ENCODE measurements at regions not wholly inside any gene's neighbourhood (a gene's known extent, or its start where the extent isn't known, plus 50 kb on each side); places are given as distances from the start of the nearest gene placed in this dataset.
"Not testable (repeated sequence)": the region's sequence is repeated elsewhere in the genome, so short reads cannot be mapped to it uniquely, and the experiment has no call there.

GRCh38 chr13:81395368-81395767 lies 1054.4 kb upstream of the SPRY2 start:
- DNase-seq (ENCODE audit: low read depth, low spot score) = peak; percentile 80

GRCh38 chr13:81394640-81395039 lies 1053.7 kb upstream of the SPRY2 start:
- no peak for DNase-seq (ENCODE audit: low read depth, low spot score)

DNA sequence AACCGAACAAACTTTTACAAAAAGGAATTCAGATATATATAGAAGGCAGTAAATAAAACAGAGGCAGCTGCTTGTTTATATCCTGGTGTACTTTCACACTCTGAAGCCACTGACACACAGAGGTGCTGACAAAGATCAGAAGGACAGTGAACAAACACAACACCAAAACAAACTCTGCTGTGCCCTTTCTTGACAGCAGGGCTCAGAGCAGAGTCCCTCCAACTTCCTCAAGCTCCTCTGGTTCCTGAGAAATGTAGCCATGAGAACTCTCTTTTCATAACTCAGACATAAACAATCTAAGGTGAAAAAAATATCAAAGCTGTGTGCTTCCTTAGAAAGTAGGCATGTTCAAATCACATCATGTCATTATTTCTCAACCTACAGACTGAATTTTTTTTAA lies 1052.8 kb upstream of the SPRY2 start:
- peak; percentile 13 for DNase-seq (ENCODE audit: low read depth, low spot score)

- DNase-seq (ENCODE audit: low read depth, low spot score) = no peak
Observed at GRCh38 chr13:81393110-81393509, 1052.2 kb upstream of the SPRY2 start.

GRCh38 chr13:81388400-81388799 lies 1047.5 kb upstream of the SPRY2 start:
- no peak for DNase-seq (ENCODE audit: low read depth, low spot score)

DNA sequence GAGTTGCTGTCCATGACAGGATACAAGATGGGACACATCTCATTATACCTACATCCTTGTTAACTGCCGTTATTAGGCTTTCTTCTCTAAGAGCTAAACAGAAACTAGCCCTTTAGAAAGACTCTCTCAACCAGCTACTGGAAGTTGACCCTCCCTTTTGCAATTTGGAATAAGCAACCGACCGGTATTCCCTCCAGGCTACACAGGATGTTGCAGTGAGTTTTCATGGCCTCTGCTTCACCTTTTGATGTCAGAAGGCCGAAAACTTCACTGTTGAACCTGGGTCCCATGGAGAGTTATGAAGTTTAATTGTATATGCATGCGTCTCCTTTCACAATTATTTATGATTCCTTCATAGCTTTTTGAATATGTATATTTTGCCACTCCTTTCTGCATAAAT lies 1042.5 kb upstream of the SPRY2 start:
- DNase-seq (ENCODE audit: low read depth, low spot score) = peak; percentile 10

- no peak for DNase-seq (ENCODE audit: low read depth, low spot score)
Observed at GRCh38 chr13:81382246-81382645, 1041.3 kb upstream of the SPRY2 start.

GRCh38 chr13:81381560-81381959 lies 1040.6 kb upstream of the SPRY2 start:
- no peak for DNase-seq (ENCODE audit: low read depth, low spot score)

DNA sequence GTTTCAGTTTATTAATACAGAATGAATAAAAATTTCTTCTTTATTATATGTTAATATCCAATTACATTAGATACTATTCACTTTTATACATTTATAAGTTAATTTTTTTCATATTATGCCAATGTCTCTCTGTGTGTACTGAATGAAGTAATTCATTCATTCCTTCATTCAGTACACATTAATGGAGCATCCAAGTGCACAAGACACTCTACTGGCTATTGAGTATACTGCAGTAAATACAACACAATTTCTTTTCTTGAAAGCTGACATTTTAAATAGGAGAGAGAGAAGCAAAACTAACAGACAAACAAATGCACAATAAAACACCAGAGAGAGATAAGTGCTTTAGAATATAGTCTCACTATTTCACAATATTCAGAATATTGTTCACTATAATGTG lies 1038.3 kb upstream of the SPRY2 start:
- DNase-seq (ENCODE audit: low read depth, low spot score) = no peak

- DNase-seq (ENCODE audit: low read depth, low spot score) = no peak
Observed at GRCh38 chr13:81377921-81378320, 1037.0 kb upstream of the SPRY2 start.

DNA sequence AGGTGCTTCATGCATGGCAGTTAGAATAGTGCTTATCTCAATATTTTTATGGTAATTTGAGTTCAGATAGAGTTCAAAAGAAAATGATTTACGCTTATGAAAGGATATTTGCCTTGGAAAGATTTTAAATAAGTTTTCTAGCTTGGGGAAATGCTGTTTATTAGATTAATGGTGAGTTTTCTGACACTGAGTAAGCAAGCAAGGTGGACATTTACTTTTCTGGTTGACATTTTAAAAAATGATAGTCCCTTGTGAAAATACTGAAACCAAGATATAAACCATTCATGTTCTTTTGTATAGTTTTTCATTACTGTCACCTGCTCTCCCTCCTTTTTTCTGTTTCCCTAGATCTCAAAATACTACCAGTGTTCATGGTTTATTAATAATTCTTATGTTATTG lies 1034.8 kb upstream of the SPRY2 start:
- no peak for DNase-seq (ENCODE audit: low read depth, low spot score)

- peak; percentile 67 for DNase-seq (ENCODE audit: low read depth, low spot score)
Observed at GRCh38 chr13:81362711-81363110, 1021.8 kb upstream of the SPRY2 start.

DNA sequence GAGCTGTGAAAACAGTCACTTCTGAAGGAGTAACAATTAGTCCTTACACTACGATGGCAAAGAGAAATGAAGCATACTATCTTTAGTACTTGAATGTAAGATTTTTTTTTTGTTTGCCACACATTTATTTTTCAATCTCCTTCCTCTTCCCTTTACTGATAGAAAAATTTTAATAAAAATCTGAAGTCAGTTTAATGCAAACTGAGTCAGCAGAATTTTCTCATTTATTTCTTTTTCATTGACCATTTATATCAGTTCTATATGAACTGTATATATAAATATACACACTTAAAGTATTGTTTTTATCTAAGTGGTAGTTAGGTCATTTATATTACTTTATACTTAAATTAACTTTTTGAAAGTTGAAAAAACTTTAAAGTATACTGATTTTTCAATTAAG lies 1009.1 kb upstream of the SPRY2 start:
- DNase-seq (ENCODE audit: low read depth, low spot score) = no peak

GRCh38 chr13:81340118-81341069 lies 999.5 kb upstream of the SPRY2 start:
- not testable (repeated sequence) for DNase-seq (ENCODE audit: low read depth, low spot score)

DNA sequence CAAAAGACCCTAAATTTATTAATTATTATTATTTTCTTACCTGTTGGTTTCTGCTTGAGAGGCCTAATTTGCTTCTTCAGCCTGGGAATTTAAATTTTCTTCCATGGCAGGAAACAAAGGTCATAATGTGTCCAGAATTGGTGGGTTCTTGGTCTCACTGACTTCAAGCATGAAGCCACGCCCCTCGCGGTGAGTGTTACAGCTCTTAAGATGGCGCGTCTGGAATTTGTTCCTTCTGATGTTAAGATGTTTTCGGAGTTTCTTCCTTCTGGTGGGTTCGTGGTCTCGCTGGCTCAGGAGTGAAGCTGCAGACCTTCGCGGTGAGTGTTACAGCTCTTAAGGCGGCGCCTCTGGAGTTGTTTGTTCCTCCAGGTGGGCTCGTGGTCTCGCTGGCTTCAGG lies 998.7 kb upstream of the SPRY2 start:
- not testable (repeated sequence) for DNase-seq (ENCODE audit: low read depth, low spot score)

- no peak for DNase-seq (ENCODE audit: low read depth, low spot score)
Observed at GRCh38 chr13:81334481-81334880, 993.6 kb upstream of the SPRY2 start.

- no peak for DNase-seq (ENCODE audit: low read depth, low spot score)
Observed at GRCh38 chr13:81326913-81327312, 986.0 kb upstream of the SPRY2 start.

DNA sequence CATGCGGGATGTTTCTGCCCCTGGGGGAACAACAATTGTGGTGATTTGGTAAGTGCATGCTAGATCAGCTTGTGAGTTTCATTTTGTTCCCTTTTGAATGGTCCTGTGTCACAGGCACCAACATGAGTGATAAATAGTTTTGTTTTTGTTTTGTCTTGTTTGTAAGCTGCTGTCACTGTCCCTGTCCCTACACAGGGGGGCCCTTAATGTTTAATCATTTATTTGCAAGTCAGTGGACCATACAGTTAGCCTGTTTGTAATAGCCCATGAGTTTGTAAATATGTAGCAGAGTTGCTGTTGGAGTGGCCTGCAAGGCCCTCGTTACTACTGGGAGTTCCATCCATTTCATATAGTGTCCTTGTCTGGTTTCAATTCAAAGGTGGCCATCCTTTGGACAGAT lies 979.6 kb upstream of the SPRY2 start:
- DNase-seq (ENCODE audit: low read depth, low spot score) = no peak

DNA sequence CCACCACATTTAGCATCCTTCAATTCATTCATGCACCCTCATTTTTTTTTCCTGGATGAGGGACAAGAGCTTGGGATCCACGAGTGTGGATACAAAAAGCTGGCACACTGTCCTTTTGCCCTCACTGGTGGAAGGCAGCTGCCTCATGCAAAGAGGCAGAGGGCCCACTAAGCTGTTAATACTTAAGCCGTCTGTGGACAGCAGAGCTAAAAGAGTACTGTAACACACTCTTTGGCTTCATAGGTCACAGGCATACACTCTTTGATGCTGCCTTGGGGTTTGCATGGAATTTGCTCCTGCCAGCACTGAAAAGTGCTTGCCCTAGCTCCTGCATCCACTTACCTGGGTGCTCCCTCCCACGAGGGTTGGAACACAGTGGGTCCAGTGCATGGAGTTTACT lies 978.4 kb upstream of the SPRY2 start:
- no peak for DNase-seq (ENCODE audit: low read depth, low spot score)

DNA sequence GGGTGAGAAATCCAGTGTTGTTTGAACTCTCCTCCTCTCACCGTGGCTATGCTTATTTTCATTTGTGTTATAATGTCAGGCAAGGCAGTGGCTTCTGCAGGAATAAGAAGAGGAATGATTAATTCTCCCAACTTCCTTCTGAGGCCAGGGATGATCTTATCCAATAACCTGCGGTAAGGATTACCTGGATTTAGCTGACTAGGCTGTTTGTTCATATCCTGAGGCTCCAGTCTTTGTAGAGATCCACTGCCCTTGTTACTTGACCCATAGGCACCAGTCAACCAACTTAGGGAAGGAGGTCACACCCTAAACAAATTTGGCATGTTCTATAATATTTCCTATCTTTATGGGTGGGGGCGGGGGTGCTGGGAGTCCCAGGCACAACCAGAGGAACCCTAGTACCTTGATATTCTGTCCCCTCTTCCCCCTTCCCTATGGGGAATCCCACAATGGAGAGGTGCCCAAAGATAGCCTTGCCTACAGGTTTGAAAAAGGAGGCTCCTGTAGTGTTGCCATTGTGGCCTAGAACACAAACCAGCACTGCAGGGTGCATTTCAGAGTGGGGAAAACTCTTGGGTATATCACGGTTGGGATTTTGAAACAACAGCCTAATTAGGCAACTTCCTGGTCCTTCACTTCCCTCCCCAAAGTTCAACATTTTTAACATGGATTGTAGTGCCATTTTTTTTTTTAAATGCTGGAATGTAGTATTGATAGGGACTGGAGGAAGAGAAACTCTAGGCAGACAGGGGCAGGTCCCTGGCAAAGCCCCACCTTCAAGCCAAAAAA lies 977.5 kb upstream of the SPRY2 start:
- DNase-seq (ENCODE audit: low read depth, low spot score) = no peak

DNA sequence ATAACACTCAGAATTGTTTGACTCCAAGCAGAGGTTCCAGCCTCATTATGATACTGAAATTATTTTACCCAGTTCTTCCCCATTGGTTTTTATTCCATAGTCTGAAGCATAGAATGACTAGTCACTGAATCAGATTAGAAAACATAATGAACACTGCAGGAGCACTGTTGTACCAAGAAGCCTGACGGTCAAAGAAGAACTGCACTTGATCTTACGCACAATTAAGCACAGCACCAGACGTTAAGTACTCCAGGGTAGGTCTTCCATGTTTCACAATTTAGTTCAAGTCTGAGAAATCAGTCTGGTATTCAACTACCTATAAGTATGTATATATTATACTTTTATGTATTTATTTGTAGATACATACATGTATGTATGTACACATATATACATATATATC lies 973.5 kb upstream of the SPRY2 start:
- no peak for DNase-seq (ENCODE audit: low read depth, low spot score)

- no peak for DNase-seq (ENCODE audit: low read depth, low spot score)
Observed at GRCh38 chr13:81305928-81306327, 965.0 kb upstream of the SPRY2 start.
